HepG2 (cell line): ENCODE measurements at regions not wholly inside any gene's neighbourhood (a gene's known extent, or its start where the extent isn't known, plus 50 kb on each side); places are given as distances from the start of the nearest gene placed in this dataset.
"Not testable (repeated sequence)": the region's sequence is repeated elsewhere in the genome, so short reads cannot be mapped to it uniquely, and the experiment has no call there.

ENCODE experiments used
- ATAC-seq: fragments of 200-7000 bp; cut with Tn5 transposase; 3 replicates; pipeline ENCODE4 v1.9.1; 2020; ENCODE audit warnings: mild to moderate bottlenecking, moderate library complexity
- BruUV-seq: library from RNA; stranded (reverse); fragments of 400-500 nt; replicated peaks from 2 replicates; lab custom pipeline; 2021; lab: Mats Ljungman, UMichigan
- CTCF ChIA-PET: fragments of 300-600 bp; formaldehyde crosslinking; extraction: SDS; loops from one replicate; lab custom pipeline; 2021; ENCODE audit warnings: low total read pairs, inconsistent platforms, low intra/inter-chr PET ratio; lab: Yijun Ruan, JAX
- POLR2A ChIA-PET: fragments of 350-600 bp; sonication (Branson Sonifier 250); formaldehyde crosslinking; loops from one replicate; lab custom pipeline; 2020; ENCODE audit warnings: antibody characterized with exemption, inconsistent platforms; lab: Yijun Ruan, JAX
- DNase-seq: peaks from one replicate; pipeline ENCODE4 v3.0.0-alpha.2; 2015; ENCODE audit warnings: low spot score
- FAIRE-seq: peaks from 3 replicates; lab custom pipeline; 2011; peaks lifted over from hg19 to GRCh38; lab: Jason Lieb, UNC
- H2AFZ ChIP-seq: one replicate; pipeline ENCODE4 v1.6.1; 2011; ENCODE audit warnings: low read length, inconsistent platforms
- H3K27ac ChIP-seq: fragments of 300-600 bp; 3 replicates; pipeline ENCODE4 v1.8.0; 2011; ENCODE audit warnings: mixed run types, mild to moderate bottlenecking, mixed read lengths, low read length, inconsistent platforms; ENCODE audit not compliant: insufficient read depth; ENCODE audit errors: extremely low read length
- H3K27me3 ChIP-seq, 2 experiments: fragments of 200-600 bp in 1 of 2; 2 replicates in 1 of 2; 3 replicates in 1 of 2; pipeline versions ENCODE4 v1.6.0 to v1.8.0; 2011; ENCODE audit warnings: low read length in 2 of 2, mild to moderate bottlenecking in 2 of 2, moderate library complexity in 2 of 2, inconsistent platforms in 1 of 2; ENCODE audit not compliant: insufficient read depth in 2 of 2, control insufficient read depth in 1 of 2
- H3K36me3 ChIP-seq, 2 experiments: fragments of 200-600 bp in 1 of 2; replicated peaks in 1 of 2; 2 replicates in 1 of 2; 3 replicates in 1 of 2; pipeline versions ENCODE4 v1.5.1 to v1.8.0; 2011; ENCODE audit warnings: low read length in 2 of 2, inconsistent platforms in 1 of 2; ENCODE audit not compliant: insufficient read depth in 2 of 2, control insufficient read depth in 1 of 2
- H3K4me1 ChIP-seq: 2 replicates; pipeline ENCODE4 v1.5.1; 2012; ENCODE audit warnings: low read length, inconsistent platforms; ENCODE audit not compliant: insufficient read depth
- H3K4me2 ChIP-seq: 2 replicates; pipeline ENCODE4 v1.6.0; 2011; ENCODE audit warnings: low read depth, low read length, inconsistent platforms
- H3K4me3 ChIP-seq, 3 experiments: fragments of 200-600 bp in 1 of 3; sonication (generic), shearing (Covaris generic) in 1 of 3; replicated peaks in 1 of 3; 2 replicates each; pipeline ENCODE4 v1.5.1; 2011 to 2016; ENCODE audit warnings: low read length in 3 of 3, inconsistent platforms in 2 of 3, low read depth in 2 of 3, mild to moderate bottlenecking in 2 of 3, control low read depth in 1 of 3, mixed read lengths in 1 of 3; ENCODE audit not compliant: insufficient read depth in 1 of 3
- H3K79me2 ChIP-seq: one replicate; pipeline ENCODE4 v1.6.1; 2011; ENCODE audit warnings: low read length, inconsistent platforms; ENCODE audit not compliant: insufficient read depth
- H3K9ac ChIP-seq: 2 replicates; pipeline ENCODE4 v1.6.0; 2011; ENCODE audit warnings: mild to moderate bottlenecking, low read depth, low read length, inconsistent platforms; ENCODE audit not compliant: insufficient read depth
- H3K9me3 ChIP-seq: 2 replicates; pipeline ENCODE4 v1.5.1; 2012; ENCODE audit warnings: mild to moderate bottlenecking, low read length
- H4K20me1 ChIP-seq: 2 replicates; pipeline ENCODE4 v1.6.0; 2011; ENCODE audit warnings: inconsistent platforms, mild to moderate bottlenecking, low read length, moderate library complexity; ENCODE audit not compliant: insufficient read depth
- EZH2 ChIP-seq: conservative IDR thresholded peaks from 2 replicates; pipeline ENCODE4 v1.6.1; 2012; ENCODE audit warnings: mild to moderate bottlenecking, low read depth, low read length, moderate library complexity
- WGBS: methylation state at CpG from one replicate; pipeline ENCODE4 v1.1.6; 2017; ENCODE audit warnings: low lambda C conversion rate; 5-methylcytosine and 5-hydroxymethylcytosine counted together
- in situ Hi-C: cut with HindIII; loops from 2 replicates; pipeline ENCODE4 v1.10.0; 2017; ENCODE audit warnings: low pct_unique_long_range_greater_than_20kb; ENCODE audit not compliant: extremely low pct_ligation_motif_present
- intact Hi-C: fragments of 100-400 bp; cut with micrococcal nuclease; formaldehyde crosslinking; loops from one replicate; pipeline ENCODE4 v1.10.0; 2022; ENCODE audit not compliant: unreplicated experiment
- TF ChIP-seq, protein P1 (sequence below): sonication (generic); formaldehyde crosslinking; IDR thresholded peaks from 2 replicates; pipeline ENCODE4 v1.4.0; 2020; ENCODE audit warnings: low read depth, missing genetic modification reagents

DNA sequence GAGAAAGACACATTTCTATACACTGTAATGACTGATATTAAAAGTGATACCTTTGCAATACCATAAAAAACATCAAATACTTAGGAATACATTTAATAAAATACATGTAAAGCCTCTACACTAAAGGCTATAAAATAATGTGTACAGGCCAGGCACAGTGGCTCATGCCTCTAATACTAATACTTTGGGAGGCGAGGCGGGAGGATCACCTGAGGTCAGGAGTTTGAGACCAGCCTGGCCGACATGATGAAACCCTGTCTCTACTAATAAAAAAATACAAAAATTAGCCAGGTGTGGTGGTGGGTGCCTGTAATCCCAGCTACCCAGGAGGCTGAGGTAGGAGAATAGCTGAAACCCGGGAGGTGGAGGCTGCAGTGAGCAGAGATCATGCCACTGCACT, 59.8 kb upstream of the RTL6 start:
- H3K9ac ChIP-seq, H3K27ac ChIP-seq, H3K9me3 ChIP-seq, H3K4me3 ChIP-seq, in situ Hi-C loops, H3K36me3 ChIP-seq, H2AFZ ChIP-seq, ATAC-seq, DNase-seq, intact Hi-C loops, POLR2A ChIA-PET, CTCF ChIA-PET, H4K20me1 ChIP-seq, H3K4me1 ChIP-seq, FAIRE-seq, H3K79me2 ChIP-seq, H3K4me2 ChIP-seq, BruUV-seq: not testable (repeated sequence)
- WGBS, result 3% methylated on average over 4 of the region's 4 CpGs
- H3K27me3 ChIP-seq, result peaks cover 0 to 27% of the 10 kb centered on the region in 2 experiments; a peak in 3 of 5 replicates

DNA sequence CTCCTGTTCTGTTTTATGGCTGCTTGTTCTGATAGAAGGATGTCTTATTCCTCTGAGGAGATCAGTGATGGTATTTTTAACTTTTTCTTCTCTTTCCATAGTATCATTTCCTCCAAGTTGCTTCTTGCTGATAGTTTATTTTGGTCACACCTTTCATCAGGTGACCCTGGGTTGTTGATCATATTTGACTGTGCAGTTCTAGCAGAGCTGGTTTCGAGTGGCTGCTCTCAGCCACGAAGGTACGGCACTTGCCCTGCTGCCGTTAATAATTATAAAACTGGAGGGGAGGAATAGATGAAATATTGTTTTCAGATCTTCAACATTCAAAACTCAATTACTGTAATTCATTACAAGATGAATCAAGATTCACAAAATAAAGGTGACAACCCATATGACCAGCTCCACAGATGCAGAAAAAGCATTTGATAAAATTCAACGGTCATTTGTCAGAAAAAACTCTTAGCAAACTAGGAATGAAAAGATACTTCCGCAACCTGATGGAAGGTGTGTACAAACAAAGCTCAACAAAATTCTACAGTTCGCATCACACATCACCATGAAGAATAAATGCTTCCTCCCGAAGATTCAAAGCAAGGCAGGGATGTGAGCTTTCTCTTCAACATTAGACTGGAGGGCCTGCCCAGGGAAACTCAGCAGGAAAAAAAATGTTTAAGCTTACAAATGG, 59.2 kb upstream of the RTL6 start:
- ATAC-seq (no peak), FAIRE-seq (no peak), DNase-seq (no peak)
- POLR2A ChIA-PET, result no interaction called here
- Histone ChIP-seq H3K9ac (no peak overlapping the region), H3K4me2 (no peak overlapping the region), H2AFZ (no peak overlapping the region), H3K27me3 (peaks cover 0 to 27% of the 10 kb centered on the region in 2 experiments; a peak in 3 of 5 replicates), H3K36me3 (no peaks in the 10 kb centered on the region), H4K20me1 (no peaks in the 10 kb centered on the region), H3K4me3 (no peak overlapping the region), H3K9me3 (no peaks in the 10 kb centered on the region), H3K27ac (no peak overlapping the region), H3K4me1 (no peaks in the 10 kb centered on the region), H3K79me2 (no peaks in the 10 kb centered on the region)
- CTCF ChIA-PET, result no interaction called here
- in situ Hi-C loops, result no loop called here
- WGBS, result 15% methylated on average over 8 of the region's 8 CpGs
- BruUV-seq, result no TSS peak
- TF ChIP-seq, protein P1, sequence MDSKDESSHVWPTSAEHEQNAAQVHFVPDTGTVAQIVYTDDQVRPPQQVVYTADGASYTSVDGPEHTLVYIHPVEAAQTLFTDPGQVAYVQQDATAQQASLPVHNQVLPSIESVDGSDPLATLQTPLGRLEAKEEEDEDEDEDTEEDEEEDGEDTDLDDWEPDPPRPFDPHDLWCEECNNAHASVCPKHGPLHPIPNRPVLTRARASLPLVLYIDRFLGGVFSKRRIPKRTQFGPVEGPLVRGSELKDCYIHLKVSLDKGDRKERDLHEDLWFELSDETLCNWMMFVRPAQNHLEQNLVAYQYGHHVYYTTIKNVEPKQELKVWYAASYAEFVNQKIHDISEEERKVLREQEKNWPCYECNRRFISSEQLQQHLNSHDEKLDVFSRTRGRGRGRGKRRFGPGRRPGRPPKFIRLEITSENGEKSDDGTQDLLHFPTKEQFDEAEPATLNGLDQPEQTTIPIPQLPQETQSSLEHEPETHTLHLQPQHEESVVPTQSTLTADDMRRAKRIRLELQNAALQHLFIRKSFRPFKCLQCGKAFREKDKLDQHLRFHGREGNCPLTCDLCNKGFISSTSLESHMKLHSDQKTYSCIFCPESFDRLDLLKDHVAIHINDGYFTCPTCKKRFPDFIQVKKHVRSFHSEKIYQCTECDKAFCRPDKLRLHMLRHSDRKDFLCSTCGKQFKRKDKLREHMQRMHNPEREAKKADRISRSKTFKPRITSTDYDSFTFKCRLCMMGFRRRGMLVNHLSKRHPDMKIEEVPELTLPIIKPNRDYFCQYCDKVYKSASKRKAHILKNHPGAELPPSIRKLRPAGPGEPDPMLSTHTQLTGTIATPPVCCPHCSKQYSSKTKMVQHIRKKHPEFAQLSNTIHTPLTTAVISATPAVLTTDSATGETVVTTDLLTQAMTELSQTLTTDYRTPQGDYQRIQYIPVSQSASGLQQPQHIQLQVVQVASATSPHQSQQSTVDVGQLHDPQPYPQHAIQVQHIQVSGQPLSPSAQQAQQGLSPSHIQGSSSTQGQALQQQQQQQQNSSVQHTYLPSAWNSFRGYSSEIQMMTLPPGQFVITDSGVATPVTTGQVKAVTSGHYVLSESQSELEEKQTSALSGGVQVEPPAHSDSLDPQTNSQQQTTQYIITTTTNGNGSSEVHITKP (CRISPR knock-in tag), result no peak
- 0 out of 2 replicates have a peak, but pooled peaks have one; percentile 62 for TF ChIP-seq EZH2
- intact Hi-C loops, result no loop called here
